ENCODE measurements at regions not wholly inside any gene's neighbourhood (a gene's known extent, or its start where the extent isn't known, plus 50 kb on each side); places are given as distances from the start of the nearest gene placed in this dataset.

DNA sequence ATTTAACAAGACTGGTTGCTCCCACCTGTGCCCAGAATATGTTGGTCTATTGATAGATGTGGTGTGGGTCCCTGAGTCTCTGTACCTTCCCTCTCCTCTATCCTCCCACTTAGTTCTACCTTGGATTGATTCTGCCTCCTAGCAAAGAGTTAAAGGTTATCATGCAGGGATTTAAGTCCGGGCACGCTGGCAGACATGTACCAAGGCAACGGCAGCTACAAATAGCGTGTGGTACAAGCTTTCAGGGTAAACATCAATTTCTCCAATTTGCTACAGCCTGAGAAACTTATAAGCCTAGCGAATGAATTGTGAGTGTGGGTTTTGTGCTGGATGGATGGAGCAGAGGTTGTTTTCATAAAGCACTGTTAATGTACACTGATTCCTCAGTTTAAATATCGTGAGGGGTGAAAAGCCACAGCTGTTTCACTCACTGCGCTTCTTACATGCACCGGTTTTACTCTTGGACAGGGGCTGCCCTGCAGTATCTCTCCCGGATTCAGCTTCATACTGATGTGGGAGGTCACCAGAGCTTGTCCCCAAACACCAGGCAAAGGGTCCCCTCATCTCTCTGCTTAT is 289.8 kb downstream of the ICOS start:
- BruUV-seq (replicated peaks), result no TSS peak
- no peaks in the 10 kb centered on the region for H3K36me3 ChIP-seq (ENCODE audit: control insufficient read depth in 1 of 2, insufficient read depth in 2 of 2, low read length in 2 of 2)
- H3K9ac ChIP-seq (ENCODE audit: low read length), result no peak overlapping the region
- H3K79me2 ChIP-seq (ENCODE audit: insufficient read depth, low read length), result no peaks in the 10 kb centered on the region
- peaks cover 29% of the 10 kb centered on the region for H3K27me3 ChIP-seq (ENCODE audit: insufficient read depth, low read length)
- H3K9me3 ChIP-seq (ENCODE audit: control insufficient read depth in 1 of 2, insufficient read depth in 1 of 2, low read depth in 1 of 2, low read length in 2 of 2), result no peaks in the 10 kb centered on the region
- no peaks in the 10 kb centered on the region for H3K4me1 ChIP-seq (ENCODE audit: control insufficient read depth in 1 of 2, insufficient read depth in 2 of 2, low read length in 2 of 2)
- CTCF ChIA-PET, result no interaction called here
- H4K20me1 ChIP-seq (ENCODE audit: insufficient read depth), result no peaks in the 10 kb centered on the region
- H3K4me2 ChIP-seq (ENCODE audit: low read length), result no peak overlapping the region
- RAD21 ChIA-PET (ENCODE audit: low non-redundant PET in 1 of 2, low total read pairs in 2 of 2, uncharacterized antibody in 2 of 2, unreplicated experiment in 2 of 2), result no interaction called here
- no peak overlapping the region for H3K27ac ChIP-seq (ENCODE audit: low read depth, low read length)
- no peak for ATAC-seq
- TF ChIP-seq EZH2 (IDR thresholded peaks at IDR 0.05) (no peak), SIN3A (IDR thresholded peaks at IDR 0.05; ENCODE audit: low read depth) (no peak), SP1 (IDR thresholded peaks at IDR 0.05; ENCODE audit: low read depth) (no peak), EZH2phosphoT487 (IDR thresholded peaks at IDR 0.05; ENCODE audit: borderline replicate concordance) (no peak), ZFX (IDR thresholded peaks at IDR 0.05) (no peak), TCF7L2 (IDR thresholded peaks at IDR 0.05; ENCODE audit: borderline replicate concordance, extremely low read depth, insufficient read depth, insufficient read length) (no peak), CEBPB (IDR thresholded peaks at IDR 0.05; ENCODE audit: low read depth) (no peak)
- TF ChIP-seq, protein P1, sequence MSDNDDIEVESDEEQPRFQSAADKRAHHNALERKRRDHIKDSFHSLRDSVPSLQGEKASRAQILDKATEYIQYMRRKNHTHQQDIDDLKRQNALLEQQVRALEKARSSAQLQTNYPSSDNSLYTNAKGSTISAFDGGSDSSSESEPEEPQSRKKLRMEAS (IDR thresholded peaks at IDR 0.05), result no peak
- TF ChIP-seq, protein P2, sequence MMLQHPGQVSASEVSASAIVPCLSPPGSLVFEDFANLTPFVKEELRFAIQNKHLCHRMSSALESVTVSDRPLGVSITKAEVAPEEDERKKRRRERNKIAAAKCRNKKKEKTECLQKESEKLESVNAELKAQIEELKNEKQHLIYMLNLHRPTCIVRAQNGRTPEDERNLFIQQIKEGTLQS (IDR thresholded peaks at IDR 0.05), result no peak
- TF ChIP-seq, protein P3, sequence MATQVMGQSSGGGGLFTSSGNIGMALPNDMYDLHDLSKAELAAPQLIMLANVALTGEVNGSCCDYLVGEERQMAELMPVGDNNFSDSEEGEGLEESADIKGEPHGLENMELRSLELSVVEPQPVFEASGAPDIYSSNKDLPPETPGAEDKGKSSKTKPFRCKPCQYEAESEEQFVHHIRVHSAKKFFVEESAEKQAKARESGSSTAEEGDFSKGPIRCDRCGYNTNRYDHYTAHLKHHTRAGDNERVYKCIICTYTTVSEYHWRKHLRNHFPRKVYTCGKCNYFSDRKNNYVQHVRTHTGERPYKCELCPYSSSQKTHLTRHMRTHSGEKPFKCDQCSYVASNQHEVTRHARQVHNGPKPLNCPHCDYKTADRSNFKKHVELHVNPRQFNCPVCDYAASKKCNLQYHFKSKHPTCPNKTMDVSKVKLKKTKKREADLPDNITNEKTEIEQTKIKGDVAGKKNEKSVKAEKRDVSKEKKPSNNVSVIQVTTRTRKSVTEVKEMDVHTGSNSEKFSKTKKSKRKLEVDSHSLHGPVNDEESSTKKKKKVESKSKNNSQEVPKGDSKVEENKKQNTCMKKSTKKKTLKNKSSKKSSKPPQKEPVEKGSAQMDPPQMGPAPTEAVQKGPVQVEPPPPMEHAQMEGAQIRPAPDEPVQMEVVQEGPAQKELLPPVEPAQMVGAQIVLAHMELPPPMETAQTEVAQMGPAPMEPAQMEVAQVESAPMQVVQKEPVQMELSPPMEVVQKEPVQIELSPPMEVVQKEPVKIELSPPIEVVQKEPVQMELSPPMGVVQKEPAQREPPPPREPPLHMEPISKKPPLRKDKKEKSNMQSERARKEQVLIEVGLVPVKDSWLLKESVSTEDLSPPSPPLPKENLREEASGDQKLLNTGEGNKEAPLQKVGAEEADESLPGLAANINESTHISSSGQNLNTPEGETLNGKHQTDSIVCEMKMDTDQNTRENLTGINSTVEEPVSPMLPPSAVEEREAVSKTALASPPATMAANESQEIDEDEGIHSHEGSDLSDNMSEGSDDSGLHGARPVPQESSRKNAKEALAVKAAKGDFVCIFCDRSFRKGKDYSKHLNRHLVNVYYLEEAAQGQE (IDR thresholded peaks at IDR 0.05; ENCODE audit: low read depth), result no peak
- DNase-seq (ENCODE audit: low read depth, low spot score), result no peak
- no peak overlapping the region for H3K4me3 ChIP-seq (replicated peaks in 1 of 2; ENCODE audit: low read depth in 1 of 2, low read length in 2 of 2)
- H2AFZ ChIP-seq (ENCODE audit: low read depth, low read length, poor library complexity, severe bottlenecking), result no peak overlapping the region
- intact Hi-C loops (cut with micrococcal nuclease), result no loop called here
- no peaks in the 10 kb centered on the region for H3K9me2 ChIP-seq (ENCODE audit: insufficient read depth)
- POLR2A ChIA-PET, result no interaction called here
